CD14-positive monocyte (primary cell): ENCODE measurements at regions not wholly inside any gene's neighbourhood (a gene's known extent, or its start where the extent isn't known, plus 50 kb on each side); places are given as distances from the start of the nearest gene placed in this dataset.

ENCODE experiments used
- DNase-seq, 3 donors: peaks; one replicate each; pipeline ENCODE4 v3.0.0-alpha.2; 2011 to 2022
- H2AFZ ChIP-seq: 2 replicates; pipeline ENCODE4 v1.6.0; 2012; ENCODE audit warnings: mild to moderate bottlenecking, low read depth, low read length, inconsistent platforms; ENCODE audit not compliant: insufficient read depth, poor library complexity, severe bottlenecking
- H3K27ac ChIP-seq, 2 donors: 1 replicate in 1 of 2; 2 replicates in 1 of 2; pipeline ENCODE4 v1.5.1; 2012 to 2013; ENCODE audit warnings: low read length in 2 of 2, control low read depth in 1 of 2, inconsistent platforms in 1 of 2, low read depth in 1 of 2, mild to moderate bottlenecking in 1 of 2
- H3K27me3 ChIP-seq, 2 donors: one replicate each; pipeline versions ENCODE4 v1.6.0 to v1.6.1; 2011 to 2013; ENCODE audit warnings: low read length in 2 of 2; ENCODE audit not compliant: control insufficient read depth in 2 of 2, insufficient read depth in 2 of 2
- H3K36me3 ChIP-seq, 2 donors: replicated peaks in 1 of 2; 1 replicate in 1 of 2; 2 replicates in 1 of 2; pipeline versions ENCODE4 v1.5.1 to v1.6.1; 2012 to 2013; ENCODE audit warnings: low read length in 2 of 2, control low read depth in 1 of 2, inconsistent platforms in 1 of 2, mild to moderate bottlenecking in 1 of 2; ENCODE audit not compliant: insufficient read depth in 2 of 2, control insufficient read depth in 1 of 2
- H3K4me1 ChIP-seq, 2 donors: 1 replicate in 1 of 2; 2 replicates in 1 of 2; pipeline versions ENCODE4 v1.5.1 to v1.6.1; 2012 to 2013; ENCODE audit warnings: low read length in 2 of 2, control low read depth in 1 of 2, inconsistent platforms in 1 of 2, mild to moderate bottlenecking in 1 of 2, moderate library complexity in 1 of 2; ENCODE audit not compliant: insufficient read depth in 2 of 2, control insufficient read depth in 1 of 2
- H3K4me2 ChIP-seq: replicated peaks from 2 replicates; pipeline ENCODE3; 2012; ENCODE audit warnings: low read length, moderate library complexity, mild to moderate bottlenecking; ENCODE audit not compliant: poor library complexity, severe bottlenecking; ENCODE audit errors: extremely low read depth
- H3K4me3 ChIP-seq, 3 experiments: fragments of 200-600 bp in 1 of 3; sonication (generic) in 1 of 3; replicated peaks in 1 of 3; 1 replicate in 2 of 3; 2 replicates in 1 of 3; pipeline ENCODE4 v1.5.1; 2011 to 2013; ENCODE audit warnings: low read length in 3 of 3, mild to moderate bottlenecking in 3 of 3, control low read depth in 2 of 3, low read depth in 2 of 3, inconsistent platforms in 1 of 3, moderate library complexity in 1 of 3
- H3K79me2 ChIP-seq: 2 replicates; pipeline ENCODE4 v1.6.0; 2012; ENCODE audit warnings: mild to moderate bottlenecking, control low read depth, inconsistent platforms, low read length, moderate library complexity; ENCODE audit not compliant: insufficient read depth
- H3K9ac ChIP-seq: 2 replicates; pipeline ENCODE4 v1.6.0; 2017; ENCODE audit warnings: low read length, mild to moderate bottlenecking; ENCODE audit not compliant: insufficient read depth, poor library complexity, severe bottlenecking
- H3K9me3 ChIP-seq, 2 donors: replicated peaks in 1 of 2; 1 replicate in 1 of 2; 2 replicates in 1 of 2; pipeline versions ENCODE4 v1.5.1 to v1.6.1; 2012 to 2013; ENCODE audit warnings: low read length in 2 of 2, control low read depth in 1 of 2; ENCODE audit not compliant: control insufficient read depth in 1 of 2, insufficient read depth in 1 of 2
- H4K20me1 ChIP-seq: 2 replicates; pipeline ENCODE4 v1.6.0; 2012; ENCODE audit warnings: mild to moderate bottlenecking, low read length, control low read depth, moderate library complexity; ENCODE audit not compliant: insufficient read depth
- H3K27ac Mint-ChIP-seq, 7 donors: one replicate each; pipeline ENCODE4 v1.8.0; 2020; ENCODE audit warnings: mild to moderate bottlenecking in 7 of 7, mixed read lengths in 7 of 7, moderate library complexity in 6 of 7, inconsistent platforms in 2 of 7
- H3K27me3 Mint-ChIP-seq, 3 donors: one replicate each; pipeline ENCODE4 v1.8.0; 2021 to 2022; ENCODE audit warnings: low read depth in 3 of 3, mild to moderate bottlenecking in 3 of 3, mixed read lengths in 3 of 3, moderate library complexity in 3 of 3, inconsistent platforms in 1 of 3
- H3K36me3 Mint-ChIP-seq, 2 donors: one replicate each; pipeline ENCODE4 v1.8.0; 2020; ENCODE audit warnings: mixed read lengths in 2 of 2, inconsistent platforms in 1 of 2, mild to moderate bottlenecking in 1 of 2
- H3K4me1 Mint-ChIP-seq: one replicate; pipeline ENCODE4 v1.8.0; 2020; ENCODE audit warnings: mild to moderate bottlenecking, mixed read lengths
- H3K4me3 Mint-ChIP-seq, 2 donors: one replicate each; pipeline ENCODE4 v1.8.0; 2020; ENCODE audit warnings: mild to moderate bottlenecking in 2 of 2, mixed read lengths in 2 of 2, moderate library complexity in 1 of 2
- H3K9me3 Mint-ChIP-seq, 7 donors: one replicate each; pipeline ENCODE4 v1.8.0; 2020 to 2022; ENCODE audit warnings: mixed read lengths in 7 of 7, mild to moderate bottlenecking in 6 of 7, moderate library complexity in 6 of 7, inconsistent platforms in 2 of 7
- CTCF ChIP-seq: fragments of 200-600 bp; IDR thresholded peaks from one replicate; pipeline ENCODE4 v1.8.0; 2022; ENCODE audit warnings: antibody characterized with exemption, mild to moderate bottlenecking
- WGBS: methylation state at CpG from one replicate; pipeline ENCODE4 v1.1.5; 2013; ENCODE audit warnings: missing lambda C conversion rate; ENCODE audit not compliant: insufficient coverage; 5-methylcytosine and 5-hydroxymethylcytosine counted together
- intact Hi-C, 2 donors: fragments of 100-400 bp; cut with micrococcal nuclease; formaldehyde crosslinking; loops; one replicate each; pipeline versions ENCODE4 v1.15.0 to v1.15.1; 2023

GRCh38 chr1:29437946-29438345 lies 201.6 kb downstream of the PTPRU start:
- peaks cover 2% of the 10 kb centered on the region in 2 donors for H3K4me1 ChIP-seq
- peaks cover 0 to 4% of the 10 kb centered on the region in 2 donors for H3K27me3 ChIP-seq
- peaks cover 10 to 21% (median 20%) of the 10 kb centered on the region in 3 donors for H3K27me3 Mint-ChIP-seq
- whole genome bisulfite sequencing: 65% methylated on average over 2 of the region's 4 CpGs
- no peak overlapping the region for H3K4me3 Mint-ChIP-seq
- no peak overlapping the region for H3K27ac Mint-ChIP-seq
- H3K27ac ChIP-seq: no peak overlapping the region
- peaks cover 0 to 2% (median 0%) of the 10 kb centered on the region in 7 donors for H3K9me3 Mint-ChIP-seq
- H3K4me3 ChIP-seq: no peak overlapping the region
- no peak for TF ChIP-seq CTCF
- intact Hi-C loops: no loop called here
- no peaks in the 10 kb centered on the region for H3K79me2 ChIP-seq
- DNase-seq: no peak
- H3K9ac ChIP-seq: no peak overlapping the region
- no peak overlapping the region for H2AFZ ChIP-seq
- no peaks in the 10 kb centered on the region for H3K9me3 ChIP-seq
- H3K36me3 ChIP-seq: no peaks in the 10 kb centered on the region
- no peaks in the 10 kb centered on the region for H4K20me1 ChIP-seq
- H3K4me2 ChIP-seq: no peak overlapping the region
- H3K4me1 Mint-ChIP-seq: peaks cover 3% of the 10 kb centered on the region
- H3K36me3 Mint-ChIP-seq: no peaks in the 10 kb centered on the region

GRCh38 chr1:29436181-29436785 lies 200.0 kb downstream of the PTPRU start:
- Mint-ChIP-seq H3K27ac (no peak overlapping the region), H3K27me3 (peaks cover 6 to 13% (median 13%) of the 10 kb centered on the region in 3 donors), H3K4me3 (no peak overlapping the region), H3K36me3 (no peaks in the 10 kb centered on the region), H3K4me1 (no peaks in the 10 kb centered on the region), H3K9me3 (peaks cover 0 to 9% (median 2%) of the 10 kb centered on the region in 7 donors)
- 89% methylated on average over 1 of the region's 4 CpGs for WGBS
- no peak overlapping the region for H3K4me3 ChIP-seq
- no peaks in the 10 kb centered on the region for H3K79me2 ChIP-seq
- no peak for DNase-seq
- no peaks in the 10 kb centered on the region for H3K27me3 ChIP-seq
- H4K20me1 ChIP-seq: no peaks in the 10 kb centered on the region
- no peaks in the 10 kb centered on the region for H3K4me1 ChIP-seq
- TF ChIP-seq CTCF: no peak
- H3K4me2 ChIP-seq: no peak overlapping the region
- H3K36me3 ChIP-seq: no peaks in the 10 kb centered on the region
- peaks cover under 1 to 1% of the 10 kb centered on the region in 2 donors for H3K9me3 ChIP-seq
- no peak overlapping the region for H3K27ac ChIP-seq
- intact Hi-C loops: no loop called here
- no peak overlapping the region for H2AFZ ChIP-seq
- H3K9ac ChIP-seq: no peak overlapping the region
